Hepatocyte (in vitro differentiated cells): ENCODE measurements at regions not wholly inside any gene's neighbourhood (a gene's known extent, or its start where the extent isn't known, plus 50 kb on each side); places are given as distances from the start of the nearest gene placed in this dataset.

Experiments
- EZH2 ChIP-seq: fragments of 200-600 bp; sonication (generic); IDR thresholded peaks from 2 replicates; pipeline ENCODE4 v1.6.1; 2016; ENCODE audit warnings: antibody characterized with exemption, mild to moderate bottlenecking, borderline replicate concordance
- EZH2phosphoT487 ChIP-seq: fragments of 200-600 bp; sonication (generic); IDR thresholded peaks from one replicate; pipeline ENCODE4 v1.6.1; 2018; ENCODE audit warnings: antibody characterized with exemption, mild to moderate bottlenecking, low read depth, moderate library complexity; ENCODE audit not compliant: unreplicated experiment, severe bottlenecking
- TF ChIP-seq, protein P1 (sequence below): fragments of 200-600 bp; sonication (generic); IDR thresholded peaks from 2 replicates; pipeline ENCODE4 v1.5.1; 2016; ENCODE audit warnings: antibody characterized with exemption, mild to moderate bottlenecking; ENCODE audit not compliant: poor library complexity

DNA sequence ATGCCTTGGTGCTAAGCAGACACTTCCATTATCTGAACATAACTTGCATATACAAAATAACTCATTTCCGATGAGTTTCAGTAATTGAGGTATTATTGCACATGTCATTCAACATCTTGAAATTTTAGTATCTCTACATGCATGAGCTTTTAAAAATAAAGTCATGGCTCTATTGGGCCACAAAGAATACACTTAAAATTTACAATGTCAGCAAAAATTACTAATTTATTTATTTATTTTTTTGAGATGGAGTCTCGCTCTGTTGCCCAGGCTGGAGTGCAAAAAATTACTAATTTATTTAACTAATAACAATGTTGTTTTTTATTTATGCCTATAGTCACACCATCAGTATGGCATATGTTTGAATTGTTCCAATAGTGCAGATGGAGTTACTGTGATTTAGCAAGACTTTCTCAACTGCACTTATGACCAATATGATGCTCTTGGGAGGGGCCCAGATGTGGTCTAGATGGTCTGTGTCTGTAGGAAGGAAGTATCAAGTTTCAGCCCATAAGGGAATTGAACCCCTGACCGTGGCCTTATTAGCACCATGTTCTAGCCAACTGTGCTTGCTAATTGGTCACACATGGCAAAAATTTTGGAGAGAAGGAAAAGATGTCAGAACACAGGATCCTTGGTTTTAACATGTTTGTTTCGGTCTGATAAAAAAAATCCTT lies 370.7 kb upstream of the TSHZ2 start:
- TF ChIP-seq EZH2 (no peak), EZH2phosphoT487 (no peak)
- TF ChIP-seq, protein P1, sequence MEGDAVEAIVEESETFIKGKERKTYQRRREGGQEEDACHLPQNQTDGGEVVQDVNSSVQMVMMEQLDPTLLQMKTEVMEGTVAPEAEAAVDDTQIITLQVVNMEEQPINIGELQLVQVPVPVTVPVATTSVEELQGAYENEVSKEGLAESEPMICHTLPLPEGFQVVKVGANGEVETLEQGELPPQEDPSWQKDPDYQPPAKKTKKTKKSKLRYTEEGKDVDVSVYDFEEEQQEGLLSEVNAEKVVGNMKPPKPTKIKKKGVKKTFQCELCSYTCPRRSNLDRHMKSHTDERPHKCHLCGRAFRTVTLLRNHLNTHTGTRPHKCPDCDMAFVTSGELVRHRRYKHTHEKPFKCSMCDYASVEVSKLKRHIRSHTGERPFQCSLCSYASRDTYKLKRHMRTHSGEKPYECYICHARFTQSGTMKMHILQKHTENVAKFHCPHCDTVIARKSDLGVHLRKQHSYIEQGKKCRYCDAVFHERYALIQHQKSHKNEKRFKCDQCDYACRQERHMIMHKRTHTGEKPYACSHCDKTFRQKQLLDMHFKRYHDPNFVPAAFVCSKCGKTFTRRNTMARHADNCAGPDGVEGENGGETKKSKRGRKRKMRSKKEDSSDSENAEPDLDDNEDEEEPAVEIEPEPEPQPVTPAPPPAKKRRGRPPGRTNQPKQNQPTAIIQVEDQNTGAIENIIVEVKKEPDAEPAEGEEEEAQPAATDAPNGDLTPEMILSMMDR = no peak
